NCI-H226 (cell line): ENCODE measurements at regions not wholly inside any gene's neighbourhood (a gene's known extent, or its start where the extent isn't known, plus 50 kb on each side); places are given as distances from the start of the nearest gene placed in this dataset.
"Not testable (repeated sequence)": the region's sequence is repeated elsewhere in the genome, so short reads cannot be mapped to it uniquely, and the experiment has no call there.

Experiments
- DNase-seq: peaks from one replicate; pipeline ENCODE4 v3.0.0-alpha.2; 2015

- peak; percentile 27 for DNase-seq
Observed at GRCh38 chr21:20451046-20451445, 547.2 kb upstream of the NCAM2 start.

- DNase-seq: no peak
Observed at GRCh38 chr21:20452935-20453334, 545.3 kb upstream of the NCAM2 start.

- DNase-seq: no peak
Observed at GRCh38 chr21:20459838-20460237, 538.4 kb upstream of the NCAM2 start.

- DNase-seq: no peak
Observed at GRCh38 chr21:20463362-20463761, 534.8 kb upstream of the NCAM2 start.

- DNase-seq: no peak
Observed at GRCh38 chr21:20469361-20469760, 528.8 kb upstream of the NCAM2 start.

GRCh38 chr21:20486303-20486702 lies 511.9 kb upstream of the NCAM2 start:
- DNase-seq: no peak

- DNase-seq: not testable (repeated sequence)
Observed at GRCh38 chr21:20502915-20503314, 495.3 kb upstream of the NCAM2 start.

GRCh38 chr21:20507783-20508182 lies 490.4 kb upstream of the NCAM2 start:
- no peak for DNase-seq

- no peak for DNase-seq
Observed at GRCh38 chr21:20511216-20511880, 486.9 kb upstream of the NCAM2 start.

GRCh38 chr21:20515446-20515845 lies 482.8 kb upstream of the NCAM2 start:
- DNase-seq: no peak

GRCh38 chr21:20519076-20519475 lies 479.1 kb upstream of the NCAM2 start:
- no peak for DNase-seq

GRCh38 chr21:20522611-20523010 lies 475.6 kb upstream of the NCAM2 start:
- DNase-seq: no peak

- no peak for DNase-seq
Observed at GRCh38 chr21:20523191-20523590, 475.0 kb upstream of the NCAM2 start.

GRCh38 chr21:20527731-20528460 lies 470.3 kb upstream of the NCAM2 start:
- no peak for DNase-seq

GRCh38 chr21:20537130-20537529 lies 461.1 kb upstream of the NCAM2 start:
- DNase-seq: no peak

GRCh38 chr21:20538039-20538658 lies 460.1 kb upstream of the NCAM2 start:
- DNase-seq: no peak

GRCh38 chr21:20545454-20545853 lies 452.8 kb upstream of the NCAM2 start:
- no peak for DNase-seq

- no peak for DNase-seq
Observed at GRCh38 chr21:20551939-20552338, 446.3 kb upstream of the NCAM2 start.

GRCh38 chr21:20554785-20555184 lies 443.4 kb upstream of the NCAM2 start:
- no peak for DNase-seq

GRCh38 chr21:20570824-20571232 lies 427.4 kb upstream of the NCAM2 start:
- peak; percentile 70 for DNase-seq

- no peak for DNase-seq
Observed at GRCh38 chr21:20572582-20572981, 425.6 kb upstream of the NCAM2 start.

- no peak for DNase-seq
Observed at GRCh38 chr21:20581361-20581760, 416.8 kb upstream of the NCAM2 start.

GRCh38 chr21:20591284-20591683 lies 406.9 kb upstream of the NCAM2 start:
- DNase-seq: peak; percentile 49

GRCh38 chr21:20592463-20592862 lies 405.7 kb upstream of the NCAM2 start:
- DNase-seq: peak; percentile 5
